ENCODE measurements at regions not wholly inside any gene's neighbourhood (a gene's known extent, or its start where the extent isn't known, plus 50 kb on each side); places are given as distances from the start of the nearest gene placed in this dataset.

DNA sequence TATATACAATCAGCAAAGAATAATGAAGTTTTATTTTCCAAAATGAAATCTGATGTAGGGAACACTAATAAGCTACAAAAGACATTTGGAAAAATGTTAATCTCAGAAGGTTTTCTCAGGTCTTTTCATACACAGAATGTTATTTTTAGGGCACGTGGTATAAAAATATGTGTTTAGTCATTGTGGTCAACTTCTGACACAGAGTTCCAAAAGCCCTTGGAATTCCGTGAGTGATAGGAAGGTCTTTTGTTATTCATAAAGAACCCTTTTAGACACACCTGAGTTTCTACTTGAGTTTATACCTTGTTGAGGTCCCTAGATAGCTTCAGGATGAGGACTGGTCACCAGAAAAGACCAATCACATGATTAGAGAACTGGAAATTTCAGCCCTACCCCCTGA lies 277.6 kb upstream of the NCAM2 start:
- DNase-seq: no peak

DNA sequence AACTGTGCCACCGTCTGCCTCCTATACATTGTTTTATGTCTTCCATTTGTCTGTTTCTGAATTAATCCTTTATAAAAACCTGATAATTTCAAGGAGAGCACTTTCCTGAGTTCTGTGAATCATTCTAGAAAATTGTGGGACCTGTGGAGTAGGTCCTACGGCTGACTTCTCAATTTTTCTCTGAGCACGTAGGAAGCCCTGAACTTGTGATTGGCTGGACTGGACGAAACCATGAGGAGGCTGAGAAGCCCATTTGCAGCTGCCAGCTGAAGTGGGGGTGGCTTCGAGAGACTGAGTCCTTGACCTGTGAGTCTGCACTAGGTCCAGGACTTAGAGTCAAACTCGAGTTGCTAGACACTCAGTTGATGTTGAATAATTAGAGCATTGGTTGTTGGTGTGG lies 277.1 kb upstream of the NCAM2 start:
- no peak for DNase-seq

DNA sequence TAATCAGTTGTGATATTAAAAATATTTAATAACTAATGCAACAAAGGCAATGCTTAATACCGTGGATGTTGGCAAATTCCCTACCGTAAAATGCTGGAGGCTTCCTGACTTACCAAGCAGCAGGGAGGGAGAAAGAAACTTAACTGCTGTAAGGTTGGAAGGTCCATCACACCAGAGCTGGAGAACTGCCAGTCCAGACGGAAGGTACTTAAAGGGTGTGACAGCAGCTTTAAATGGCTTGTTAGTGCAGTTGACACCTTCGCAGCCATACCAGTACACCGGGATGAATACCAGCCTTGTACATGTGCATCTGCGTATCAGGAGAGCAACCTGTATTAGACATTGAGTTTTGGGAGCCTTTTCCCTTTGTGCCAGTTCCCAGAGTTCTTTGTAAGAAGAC lies 269.5 kb upstream of the NCAM2 start:
- no peak for DNase-seq

DNA sequence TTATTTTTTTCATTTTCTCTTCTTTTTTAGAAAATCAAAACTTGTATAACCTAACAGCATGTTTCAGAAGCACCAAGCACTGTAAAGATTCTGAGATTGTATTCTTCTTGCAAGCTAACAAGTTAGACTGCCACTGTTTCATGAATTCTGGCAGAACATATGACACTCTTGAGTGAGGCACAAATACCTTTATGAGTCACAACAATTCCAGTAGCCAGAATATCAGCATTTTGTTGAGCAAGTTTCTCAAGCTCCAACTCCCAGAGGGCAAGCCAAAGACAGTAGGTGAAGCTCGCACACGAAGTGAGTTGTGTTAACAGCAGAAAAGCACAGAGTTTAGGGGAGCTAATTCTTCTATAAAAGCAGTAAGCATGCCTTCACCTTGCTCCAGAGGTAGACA lies 268.8 kb upstream of the NCAM2 start:
- DNase-seq: no peak

DNA sequence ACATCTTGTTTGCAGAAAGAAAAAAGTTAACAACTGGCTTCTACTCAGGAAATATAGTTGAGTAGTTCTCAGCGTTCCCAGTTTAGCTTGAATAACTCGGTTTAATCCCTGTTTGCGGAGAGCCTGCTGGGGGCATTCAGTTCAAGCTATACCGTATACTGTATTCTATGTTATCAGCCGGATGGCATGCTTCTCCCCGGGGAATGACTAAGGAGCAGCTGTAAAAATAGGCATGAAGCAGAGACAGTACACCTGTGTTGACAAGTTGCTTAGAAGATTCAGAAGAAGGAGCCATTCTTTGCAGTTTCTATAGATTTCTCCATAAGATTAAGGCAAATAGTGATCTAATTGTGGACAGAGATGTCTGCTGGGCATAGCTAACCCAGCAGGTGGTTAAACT lies 267.8 kb upstream of the NCAM2 start:
- DNase-seq: no peak

DNA sequence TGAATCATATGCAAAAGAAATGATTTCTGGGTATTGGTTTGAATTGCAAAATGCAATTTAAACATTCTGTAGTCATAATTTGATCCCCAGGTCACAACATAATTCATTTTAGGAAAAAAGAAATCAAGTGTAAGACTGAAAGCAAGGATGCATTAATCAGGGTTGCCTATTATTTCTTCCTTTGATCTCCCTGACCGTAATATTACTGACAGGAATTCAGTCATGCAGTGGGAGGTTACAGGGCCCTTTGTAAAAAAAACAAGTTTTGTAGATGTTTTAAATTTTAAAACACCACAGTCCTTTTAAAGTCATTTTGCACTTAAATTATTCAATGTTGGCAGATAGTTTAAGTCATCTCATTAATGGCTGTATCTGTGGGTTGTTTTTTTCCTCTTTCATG lies 263.0 kb upstream of the NCAM2 start:
- no peak for DNase-seq

DNA sequence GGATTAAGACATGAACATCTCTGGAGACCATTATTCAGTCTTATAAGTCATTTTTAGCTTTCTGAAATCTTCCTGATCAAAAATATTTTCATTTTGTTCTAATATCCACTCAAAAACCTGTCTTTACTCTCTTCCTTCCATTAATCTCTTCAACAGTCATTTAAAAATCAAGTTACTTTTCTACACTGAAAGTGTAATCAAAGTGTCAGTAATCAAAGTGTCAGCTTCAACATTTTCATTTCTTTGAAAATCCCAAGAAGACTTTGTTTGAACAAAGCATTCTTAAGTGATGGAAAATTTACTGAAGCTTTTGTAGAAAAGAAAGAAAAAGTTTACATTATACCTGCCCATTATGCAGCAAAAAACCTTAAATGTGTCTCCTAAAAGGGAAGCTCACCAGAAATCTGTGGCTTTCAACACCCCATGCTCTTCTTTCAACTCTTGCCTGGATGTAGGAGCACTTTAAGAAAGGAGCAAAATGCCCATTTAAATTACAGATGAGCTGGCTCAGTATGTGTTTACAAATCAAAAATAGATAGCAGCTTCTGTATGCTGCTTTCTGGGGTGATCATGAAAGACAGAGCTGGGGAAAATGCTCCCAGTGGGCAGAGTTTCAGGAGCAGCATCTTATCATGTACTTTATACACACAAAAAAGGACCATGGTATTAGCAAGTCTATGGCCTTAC lies 260.8 kb upstream of the NCAM2 start:
- DNase-seq: no peak

DNA sequence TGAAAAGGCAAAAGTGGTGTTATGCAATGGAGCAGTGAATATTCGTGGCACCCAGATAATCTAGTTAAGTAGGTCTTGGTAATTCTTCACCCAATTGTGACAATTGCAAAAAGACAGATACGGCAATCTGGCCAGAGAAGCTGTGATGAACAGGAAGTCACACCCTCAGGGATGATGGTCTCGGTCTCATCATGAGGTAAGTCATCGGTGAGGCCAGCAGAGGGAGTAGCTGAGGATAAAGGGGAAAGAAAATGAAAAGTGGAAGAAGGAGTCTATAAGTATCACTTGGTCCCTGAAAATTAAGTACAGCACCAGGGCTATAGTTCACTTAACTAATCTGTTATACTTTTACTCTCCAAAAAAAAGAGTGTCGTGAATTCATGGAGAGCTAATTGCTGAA lies 258.8 kb upstream of the NCAM2 start:
- DNase-seq: no peak

DNA sequence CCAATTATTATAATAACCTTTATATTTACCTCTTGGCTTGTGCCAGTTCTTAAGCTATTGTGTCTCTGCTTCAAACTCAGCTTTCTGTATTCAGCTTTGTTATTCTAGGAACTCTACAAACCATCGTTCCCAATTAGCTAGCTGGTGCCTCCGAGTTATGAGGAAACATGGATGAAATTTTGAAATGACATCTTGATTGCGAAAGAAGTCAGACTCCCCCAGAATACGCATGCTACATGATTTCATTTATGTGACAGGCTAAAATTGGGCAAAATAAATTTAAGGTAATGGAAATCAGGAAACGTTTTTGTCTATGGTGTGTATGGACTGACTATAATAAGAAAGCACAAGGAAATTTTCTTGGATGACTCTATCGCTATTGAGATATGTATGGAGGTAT lies 256.8 kb upstream of the NCAM2 start:
- no peak for DNase-seq

DNA sequence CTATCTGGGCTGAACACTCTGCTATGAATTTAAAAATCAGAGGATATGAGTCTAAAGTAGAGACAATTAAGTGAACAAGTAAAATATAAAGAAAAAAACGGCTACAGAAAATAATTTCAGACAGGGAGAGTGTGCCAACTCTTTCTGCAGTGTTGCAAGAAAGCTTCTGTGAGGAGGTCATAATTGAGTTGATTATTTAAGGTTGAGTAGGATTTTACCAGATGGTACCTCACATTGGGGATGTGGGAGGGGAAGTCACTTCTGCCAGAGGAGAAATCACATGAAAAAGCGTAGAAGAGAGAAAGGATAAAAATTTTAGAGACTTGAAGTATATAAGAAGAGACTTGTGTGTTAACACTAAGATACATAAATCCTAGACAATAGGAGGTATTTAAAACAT lies 238.0 kb upstream of the NCAM2 start:
- DNase-seq: no peak

DNA sequence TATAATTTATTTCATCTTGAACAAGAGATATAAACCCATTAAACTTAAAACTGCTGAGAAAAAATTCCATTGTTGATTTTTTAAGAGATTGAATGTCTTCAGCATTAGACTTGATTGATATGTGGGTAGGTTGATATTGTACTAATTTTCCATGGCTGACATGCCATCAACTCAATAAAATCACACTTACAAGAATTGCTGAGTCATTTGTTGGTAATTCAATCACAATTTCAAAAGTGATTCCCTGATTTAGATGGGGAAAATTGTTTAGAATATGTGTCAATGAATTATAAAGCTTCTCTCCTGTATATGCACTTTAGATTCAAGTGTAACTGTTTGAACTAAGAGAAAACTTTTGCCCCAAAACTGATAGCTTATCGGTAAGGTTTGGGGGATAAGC lies 223.5 kb upstream of the NCAM2 start:
- DNase-seq: no peak

DNA sequence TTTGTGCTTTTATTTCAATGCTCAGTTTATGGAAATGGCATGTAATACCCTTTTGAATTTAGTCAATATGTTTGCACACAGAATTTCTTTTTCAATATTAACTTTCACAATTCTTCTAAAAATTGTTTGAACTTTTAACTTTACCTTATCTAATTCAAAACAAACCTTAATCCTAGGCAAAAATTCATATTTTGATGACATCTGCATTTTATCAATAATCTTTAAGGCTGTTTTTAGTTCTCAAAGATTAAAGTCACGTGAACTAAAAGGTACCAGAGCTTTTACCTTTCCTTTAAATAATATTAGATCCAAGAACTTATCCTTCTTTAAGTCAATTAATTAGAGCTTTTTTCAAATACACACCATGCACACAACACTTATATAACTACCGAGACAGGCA lies 218.9 kb upstream of the NCAM2 start:
- DNase-seq: no peak

DNA sequence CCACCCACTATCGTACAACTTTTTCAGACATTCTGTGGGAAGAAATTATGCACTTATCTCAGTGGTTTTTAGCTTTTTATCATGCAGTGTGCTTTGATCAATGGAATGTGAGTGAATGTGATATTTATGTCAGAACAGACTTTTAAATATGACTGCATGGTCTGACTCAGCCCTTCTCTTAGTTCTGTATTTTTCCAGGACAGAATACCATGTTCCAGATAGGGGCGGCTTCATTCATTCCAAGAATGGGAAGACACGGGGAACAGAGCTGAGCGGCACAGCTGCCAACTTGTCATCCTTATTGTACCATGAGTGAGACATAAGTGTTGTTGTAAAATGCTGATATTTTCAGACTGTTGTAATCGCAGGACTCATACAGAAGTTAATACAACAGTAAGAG lies 214.6 kb upstream of the NCAM2 start:
- no peak for DNase-seq

DNA sequence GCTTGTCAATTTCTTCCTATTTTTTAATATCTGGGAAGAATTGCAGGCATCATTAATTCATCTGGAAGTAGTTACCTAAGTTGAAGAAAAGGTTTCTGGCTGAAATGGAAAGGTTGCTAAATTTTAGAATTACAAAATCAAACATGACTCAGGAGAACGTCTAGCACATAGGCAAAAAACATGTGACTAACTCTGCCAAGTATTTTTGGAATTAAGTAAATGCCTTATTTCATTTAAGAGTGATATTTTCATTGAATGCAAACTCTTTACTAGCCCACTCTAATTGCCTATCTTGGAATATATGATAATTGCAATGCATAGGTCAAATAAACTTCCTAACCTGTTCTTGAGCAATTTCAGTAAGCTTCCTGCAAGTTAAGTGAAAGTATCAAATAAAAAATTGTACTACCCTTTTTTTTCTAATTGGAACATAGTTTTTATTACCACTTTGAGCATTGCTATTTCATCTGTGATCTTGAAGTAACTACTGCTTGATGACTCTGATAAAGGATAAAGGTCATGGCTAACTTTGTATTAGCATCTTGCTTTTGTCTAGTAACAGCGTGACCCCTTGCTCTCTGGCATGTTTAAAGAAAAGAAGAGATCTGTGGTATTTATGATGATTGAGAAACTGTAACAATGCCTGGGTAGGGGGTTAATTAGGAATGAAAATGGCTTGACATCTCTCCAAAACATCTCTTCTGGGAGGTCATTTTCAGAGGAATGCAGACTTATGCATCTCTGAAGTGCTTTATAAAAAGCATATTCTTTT lies 208.3 kb upstream of the NCAM2 start:
- no peak for DNase-seq

DNA sequence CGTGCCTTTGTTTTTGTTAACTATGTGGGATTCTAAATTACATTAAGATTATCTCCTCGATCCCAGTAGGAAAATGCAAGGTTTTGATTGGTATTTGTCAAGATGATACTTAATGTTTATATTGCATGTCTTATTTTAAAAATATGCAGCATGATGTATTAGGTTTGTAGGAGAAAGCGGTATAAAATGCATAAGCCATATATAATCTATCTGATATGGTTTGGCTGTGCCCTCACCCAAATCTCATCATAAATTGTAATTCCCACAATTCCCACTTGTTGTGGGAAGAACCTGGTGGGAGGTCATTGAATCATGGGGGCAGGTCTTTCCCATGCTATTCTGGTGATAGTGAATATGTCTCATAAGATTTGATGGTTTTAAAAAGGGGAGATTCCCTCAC lies 198.1 kb upstream of the NCAM2 start:
- no peak for DNase-seq

DNA sequence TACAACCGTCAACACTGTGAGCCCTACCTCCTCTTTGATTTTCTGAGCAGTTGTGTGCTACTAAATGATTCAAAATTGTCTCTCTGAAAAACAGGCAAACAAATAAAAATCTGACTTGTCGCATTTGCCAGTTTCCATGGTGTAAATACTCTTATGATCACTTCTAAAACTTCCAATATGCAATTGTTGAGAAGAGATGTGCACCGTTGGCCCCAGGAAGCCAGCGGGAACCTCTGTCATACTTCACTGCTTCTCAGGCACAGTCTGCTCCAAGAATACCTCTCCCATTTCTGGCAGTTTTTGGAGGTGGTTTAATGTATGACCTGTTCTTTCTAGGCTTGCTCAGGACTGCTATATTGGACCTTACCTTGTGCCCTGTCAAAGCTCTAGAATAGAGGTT lies 196.0 kb upstream of the NCAM2 start:
- no peak for DNase-seq

DNA sequence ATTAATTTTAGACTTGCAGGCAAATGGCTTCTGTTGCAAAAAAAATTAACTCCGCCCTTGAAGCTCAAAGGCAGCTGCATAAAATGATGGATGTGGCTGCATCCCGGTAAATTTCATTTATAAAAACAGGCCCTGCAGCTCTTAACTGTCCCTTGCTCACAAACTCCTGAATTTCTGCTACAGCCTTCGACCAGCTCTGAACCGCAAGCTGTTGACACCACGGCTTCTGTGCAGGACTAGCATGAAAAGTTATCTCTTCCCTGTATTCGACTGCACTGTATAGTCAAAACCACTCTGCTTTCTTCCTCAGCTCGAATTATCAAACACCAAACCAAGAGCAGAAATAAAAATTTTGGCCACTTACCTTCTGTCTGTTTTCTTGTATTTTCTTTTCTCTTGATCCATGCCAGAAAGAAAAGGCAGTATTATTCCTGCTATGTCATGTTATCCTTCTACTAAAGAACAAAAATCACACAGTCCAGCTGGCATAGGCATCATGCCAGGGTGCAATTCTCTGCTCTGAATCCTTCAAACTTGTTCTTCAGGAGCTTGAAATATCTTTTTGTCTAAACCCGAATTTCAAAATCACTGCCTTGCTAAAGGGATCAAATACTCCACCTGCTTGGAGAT lies 195.5 kb upstream of the NCAM2 start:
- no peak for DNase-seq

DNA sequence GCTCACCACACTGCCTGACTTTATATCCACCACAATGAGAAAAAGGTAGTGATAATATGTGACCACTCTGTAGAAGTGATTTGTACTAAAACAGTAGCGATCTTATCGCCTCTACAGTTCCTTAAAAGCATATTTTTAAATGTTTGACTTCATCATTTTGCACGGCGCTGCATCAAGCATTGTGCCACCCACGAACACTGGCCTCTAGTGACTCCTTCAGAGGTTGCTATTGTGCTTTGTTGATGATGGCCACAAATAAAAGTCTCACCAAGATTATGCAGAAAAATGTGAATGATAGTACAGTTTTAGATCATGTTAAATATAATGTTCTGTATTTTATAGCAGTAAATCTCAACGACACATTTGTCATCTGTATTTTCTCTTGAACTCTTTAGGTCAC lies 186.5 kb upstream of the NCAM2 start:
- no peak for DNase-seq

DNA sequence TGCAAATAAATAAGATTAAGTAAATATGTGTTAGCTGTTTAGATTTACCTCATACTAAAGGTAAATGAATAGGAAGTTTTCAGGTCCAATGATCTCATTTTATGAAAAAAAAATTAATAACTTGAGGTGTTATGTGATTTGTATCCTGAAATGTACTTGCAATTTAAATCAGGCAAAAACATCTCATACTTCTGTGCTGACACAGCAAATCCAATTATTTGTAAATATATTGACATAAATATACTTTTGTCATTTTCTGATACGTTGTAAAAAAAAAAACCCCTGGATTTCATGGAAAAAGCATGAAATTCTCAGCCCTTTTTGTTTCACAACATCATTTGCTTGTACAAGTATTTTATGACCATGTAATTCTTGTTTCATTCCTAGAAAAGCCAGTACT lies 184.1 kb upstream of the NCAM2 start:
- no peak for DNase-seq

DNA sequence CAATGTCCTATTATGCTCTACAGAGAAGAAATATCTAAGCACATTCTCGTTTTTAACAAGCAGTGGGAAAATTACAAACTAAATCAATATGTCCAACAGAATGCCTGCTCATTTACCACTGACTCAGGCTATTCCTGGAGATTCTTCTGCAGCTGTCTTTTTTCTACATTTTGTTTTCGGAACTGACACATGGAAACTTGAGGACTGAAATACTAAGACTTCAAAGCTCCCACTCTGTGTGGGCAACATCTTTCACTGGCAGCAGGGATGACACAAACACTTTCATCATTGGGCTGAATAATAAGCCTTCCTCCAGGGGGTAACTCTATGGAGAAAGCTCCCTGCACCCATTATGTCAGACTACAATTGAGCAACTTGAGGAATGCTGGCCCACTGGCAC lies 175.5 kb upstream of the NCAM2 start:
- DNase-seq: no peak

DNA sequence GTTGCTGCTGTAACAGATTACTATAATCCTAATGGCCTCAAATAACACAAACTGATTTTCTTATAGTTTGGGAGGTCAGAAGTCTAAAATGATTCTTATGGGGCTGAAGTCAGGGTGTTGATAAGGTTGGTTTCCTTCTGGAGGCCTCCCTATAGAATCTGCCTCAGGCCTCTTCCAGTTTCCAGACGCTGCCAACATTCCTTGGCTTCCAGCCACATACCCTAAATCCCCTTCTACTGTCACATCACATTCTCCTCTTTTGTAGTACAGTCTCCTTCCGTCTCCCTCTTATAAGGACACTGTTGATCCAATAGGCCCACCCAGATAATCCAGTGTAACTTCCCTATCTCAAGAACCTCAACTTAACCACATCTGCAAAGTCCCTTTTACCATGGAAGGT lies 145.3 kb upstream of the NCAM2 start:
- DNase-seq: no peak

DNA sequence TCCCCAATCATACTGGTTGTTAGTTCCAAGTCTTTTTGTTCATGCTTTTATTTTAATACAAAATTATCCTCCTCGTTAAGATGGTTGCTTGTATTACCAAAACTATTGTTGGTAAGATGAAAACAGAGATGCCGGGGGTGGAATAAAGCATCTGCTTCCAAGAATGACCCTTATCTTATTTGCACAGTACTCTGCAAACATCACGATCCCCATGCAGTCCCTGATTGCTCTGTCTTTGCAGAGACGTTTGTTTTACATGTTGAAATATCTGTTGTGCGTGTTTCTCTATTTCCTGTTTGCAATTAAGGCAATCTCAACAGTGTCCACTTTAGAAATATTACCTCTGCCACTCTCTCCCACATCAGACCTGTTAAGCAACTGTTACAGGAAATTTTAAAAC lies 141.3 kb upstream of the NCAM2 start:
- DNase-seq: no peak

DNA sequence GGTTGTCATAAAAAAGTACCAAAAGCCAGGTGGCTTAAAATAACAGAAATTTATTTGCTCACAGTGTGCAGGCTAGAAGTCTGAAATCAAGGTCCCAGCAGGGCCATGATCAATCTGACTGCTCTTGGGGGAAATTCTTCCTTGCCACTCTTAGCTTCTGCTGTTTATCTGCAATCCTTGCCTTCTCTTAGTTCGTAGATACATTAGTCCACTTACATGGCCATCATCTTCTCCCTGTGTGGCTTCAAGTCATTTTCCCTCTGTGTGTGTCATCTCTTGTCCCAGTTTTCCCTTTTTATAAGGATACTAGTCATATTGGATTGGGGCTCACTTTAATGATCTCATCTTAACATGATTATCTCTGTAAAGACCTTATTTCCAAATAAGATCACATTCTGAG lies 124.0 kb upstream of the NCAM2 start:
- no peak for DNase-seq

DNA sequence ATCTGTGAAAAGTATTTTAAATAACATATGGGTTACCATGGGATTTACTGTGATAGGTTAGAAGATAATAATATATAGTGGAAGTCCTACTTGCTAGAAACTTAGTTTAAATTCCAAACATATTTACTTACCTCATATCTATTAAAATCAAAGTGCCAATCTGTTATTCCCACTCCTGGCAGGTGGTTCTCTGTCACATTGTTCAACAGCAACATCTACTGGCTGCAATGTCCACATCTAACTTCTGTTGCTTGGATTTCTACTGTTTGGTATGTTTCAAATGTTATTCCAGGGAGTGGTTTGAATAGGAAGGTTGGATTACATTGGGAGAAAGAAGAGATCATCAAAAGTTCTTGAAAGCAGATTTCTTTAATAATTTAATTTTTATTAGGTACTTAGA lies 122.5 kb upstream of the NCAM2 start:
- DNase-seq: no peak

DNA sequence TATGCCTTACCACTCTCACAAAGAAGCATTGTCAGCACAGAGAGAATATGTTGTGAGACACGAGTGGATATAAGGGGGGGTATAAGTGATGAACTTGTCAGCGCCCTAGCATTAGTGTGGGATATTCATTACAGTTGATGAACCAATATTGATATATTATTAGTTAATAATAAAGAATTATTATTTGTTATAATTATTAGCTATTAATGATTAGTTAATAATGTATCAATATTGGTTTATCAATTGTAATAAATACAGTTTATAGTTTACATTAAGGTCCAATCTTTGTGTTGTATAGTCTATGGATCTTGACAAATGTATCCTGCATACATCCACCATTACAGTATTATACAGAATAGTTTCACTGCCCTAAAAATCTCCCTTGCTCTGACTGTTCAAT lies 120.2 kb upstream of the NCAM2 start:
- DNase-seq: no peak

Measured in activated CD8-positive, alpha-beta memory T cell treated with anti-CD3 and anti-CD28 coated beads for 24 hours (primary cell).